GM19035 (cell line): ENCODE measurements at regions not wholly inside any gene's neighbourhood (a gene's known extent, or its start where the extent isn't known, plus 50 kb on each side); places are given as distances from the start of the nearest gene placed in this dataset.
"Not testable (repeated sequence)": the region's sequence is repeated elsewhere in the genome, so short reads cannot be mapped to it uniquely, and the experiment has no call there.

ENCODE experiments used
- ATAC-seq: cut with Tn5 transposase; IDR thresholded peaks from one replicate; pipeline ENCODE4 v1.9.1; 2021; ENCODE audit not compliant: unreplicated experiment

DNA sequence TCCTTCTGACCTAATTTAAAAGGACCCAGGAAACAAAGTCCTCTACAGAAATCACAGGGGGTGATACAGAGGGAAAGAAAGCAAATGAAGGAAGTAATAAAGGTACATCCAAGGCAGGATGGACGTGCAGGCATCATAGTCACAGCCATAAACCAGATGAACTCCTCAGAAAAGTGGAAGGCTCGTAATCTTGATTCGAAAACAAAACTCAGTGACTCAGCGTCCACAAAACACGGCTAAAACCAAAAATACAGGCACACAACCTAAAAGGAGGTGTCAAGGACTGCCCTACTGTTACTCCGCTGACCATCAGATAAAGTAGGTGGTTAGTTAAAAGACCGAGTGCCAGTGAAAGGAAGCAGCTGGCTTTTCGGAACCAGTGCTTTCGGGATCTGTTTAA is 81.5 kb downstream of the TRIM69 start:
- ATAC-seq = not testable (repeated sequence)

DNA sequence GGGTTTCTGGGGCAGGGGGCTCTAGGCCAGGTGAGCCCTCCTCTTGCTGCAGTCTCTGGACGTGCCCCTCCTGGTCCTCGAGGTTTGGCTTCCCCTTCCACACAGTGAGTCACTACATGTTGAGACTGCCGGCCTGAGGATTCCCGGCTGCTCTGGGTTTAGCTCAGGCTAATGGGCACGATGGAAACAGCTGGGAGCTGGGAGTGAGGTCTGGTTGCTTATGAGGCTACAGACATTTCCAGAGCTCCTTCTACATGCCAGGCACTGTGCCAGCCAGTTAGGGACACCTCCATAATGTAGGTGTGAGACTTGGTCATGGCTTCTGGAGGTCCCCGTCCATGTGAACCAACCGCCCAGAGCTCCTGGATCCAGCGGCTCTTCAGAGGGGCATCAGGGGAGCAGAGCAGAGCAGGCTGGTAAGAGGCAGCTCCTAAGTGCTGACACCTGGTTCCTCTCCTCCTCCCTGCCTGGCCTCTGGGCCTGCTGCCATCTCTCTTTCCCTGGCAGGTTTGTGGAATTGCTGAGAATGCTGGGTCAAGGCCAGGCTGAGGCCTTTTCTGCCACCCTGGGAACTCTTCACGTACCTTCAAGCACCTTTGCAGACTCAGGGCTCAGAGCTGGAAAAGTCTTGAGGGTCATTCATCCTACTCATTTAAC is 83.1 kb downstream of the TRIM69 start:
- not testable (repeated sequence) for ATAC-seq

DNA sequence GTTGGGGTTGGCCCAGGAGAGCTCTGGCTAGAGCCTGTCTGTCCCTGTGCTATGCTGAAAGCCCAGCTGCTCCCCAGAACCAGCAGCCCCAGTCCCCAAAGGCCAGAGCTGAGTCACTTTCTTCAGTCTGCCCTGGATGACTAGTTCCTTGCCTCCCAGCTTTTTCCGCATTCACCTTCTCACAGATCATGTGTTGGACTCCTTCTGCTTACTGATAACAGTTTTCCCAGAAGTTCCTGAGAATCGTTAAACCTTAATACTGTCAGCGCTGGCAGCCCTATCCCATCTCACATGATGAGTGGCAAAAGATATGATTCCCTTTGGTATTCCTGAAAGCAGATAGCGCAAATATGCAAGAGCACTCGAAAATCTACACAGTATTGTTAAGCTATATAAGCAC is 84.2 kb downstream of the TRIM69 start:
- ATAC-seq = not testable (repeated sequence)

DNA sequence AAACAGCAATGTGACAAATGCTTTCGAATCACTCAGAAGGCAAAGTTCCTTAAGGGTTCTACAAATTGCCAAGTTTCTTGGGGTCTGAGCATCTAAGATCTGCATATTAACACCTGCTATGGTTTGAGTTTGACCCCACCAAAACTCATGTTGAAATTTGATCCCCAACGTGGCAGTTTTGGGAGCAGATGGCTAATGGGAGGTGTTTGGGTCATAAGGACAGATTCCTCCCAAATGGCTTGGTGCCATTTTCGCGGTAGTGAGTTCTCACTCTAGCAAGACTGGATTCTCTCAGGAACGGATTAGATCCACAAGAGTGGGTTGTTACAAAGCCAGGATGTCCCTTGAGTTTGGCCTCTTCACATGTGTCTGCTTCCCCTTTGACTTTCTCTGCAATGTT is 84.6 kb downstream of the TRIM69 start:
- not testable (repeated sequence) for ATAC-seq

DNA sequence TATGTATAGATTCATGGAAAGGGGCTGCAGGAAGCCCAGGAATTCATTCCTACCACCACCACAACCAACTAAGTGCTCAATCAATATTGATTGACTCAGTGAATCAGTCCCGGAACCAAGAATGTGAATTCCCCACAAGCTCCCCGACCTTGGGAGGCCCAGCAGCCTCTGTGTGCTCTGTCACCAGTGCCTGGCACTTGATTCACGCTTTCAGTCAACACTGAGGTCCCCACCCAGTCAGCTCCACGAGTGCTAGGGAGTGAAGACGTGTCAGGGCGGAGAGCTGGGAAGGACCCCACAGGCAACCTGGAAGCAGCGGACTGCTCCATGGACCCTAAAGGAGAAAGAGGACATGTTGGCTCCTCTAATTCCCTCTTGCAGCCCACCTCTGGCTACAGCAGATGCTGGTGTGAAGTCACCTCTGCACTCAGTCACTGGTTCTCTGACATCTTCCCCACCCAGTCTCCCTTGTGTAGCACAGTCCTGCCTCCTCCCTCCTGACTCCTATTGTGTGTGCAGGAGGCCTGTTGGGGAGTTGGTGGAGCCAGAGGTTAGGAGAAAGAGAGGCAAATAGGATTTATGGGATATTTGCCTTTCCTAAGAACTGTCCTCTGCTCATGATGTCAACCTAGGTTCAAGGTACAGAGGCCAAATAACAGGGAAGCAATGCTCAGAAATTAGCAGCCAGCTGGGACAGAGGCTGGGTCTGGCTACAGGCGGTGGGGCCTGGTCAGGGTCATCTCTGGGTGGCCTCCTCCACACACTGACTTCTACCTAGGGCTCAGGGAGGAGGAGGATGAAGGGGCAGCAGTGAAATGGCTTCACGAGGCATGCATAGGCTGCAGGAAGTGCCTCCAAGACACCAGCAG is 88.2 kb downstream of the TRIM69 start:
- not testable (repeated sequence) for ATAC-seq

DNA sequence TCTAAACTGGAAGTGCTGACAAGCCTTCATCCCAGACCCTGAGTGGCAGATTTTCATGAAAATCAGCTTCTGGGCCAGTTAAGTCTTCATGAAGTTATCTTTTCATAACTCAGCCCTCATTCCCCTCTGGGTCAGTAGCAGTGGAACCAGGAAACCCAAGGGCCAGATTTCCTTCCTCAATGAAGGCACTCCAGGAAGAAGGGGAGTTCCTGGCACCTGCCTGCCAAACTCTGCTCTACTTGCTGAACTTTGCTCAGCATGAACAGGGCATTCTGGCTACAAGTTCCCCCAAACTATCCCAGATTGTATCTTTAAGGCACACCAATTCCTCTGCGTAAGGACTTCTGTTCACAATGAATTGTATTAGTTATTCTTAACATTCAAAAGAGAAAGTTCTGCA is 90.3 kb downstream of the TRIM69 start:
- ATAC-seq = not testable (repeated sequence)

DNA sequence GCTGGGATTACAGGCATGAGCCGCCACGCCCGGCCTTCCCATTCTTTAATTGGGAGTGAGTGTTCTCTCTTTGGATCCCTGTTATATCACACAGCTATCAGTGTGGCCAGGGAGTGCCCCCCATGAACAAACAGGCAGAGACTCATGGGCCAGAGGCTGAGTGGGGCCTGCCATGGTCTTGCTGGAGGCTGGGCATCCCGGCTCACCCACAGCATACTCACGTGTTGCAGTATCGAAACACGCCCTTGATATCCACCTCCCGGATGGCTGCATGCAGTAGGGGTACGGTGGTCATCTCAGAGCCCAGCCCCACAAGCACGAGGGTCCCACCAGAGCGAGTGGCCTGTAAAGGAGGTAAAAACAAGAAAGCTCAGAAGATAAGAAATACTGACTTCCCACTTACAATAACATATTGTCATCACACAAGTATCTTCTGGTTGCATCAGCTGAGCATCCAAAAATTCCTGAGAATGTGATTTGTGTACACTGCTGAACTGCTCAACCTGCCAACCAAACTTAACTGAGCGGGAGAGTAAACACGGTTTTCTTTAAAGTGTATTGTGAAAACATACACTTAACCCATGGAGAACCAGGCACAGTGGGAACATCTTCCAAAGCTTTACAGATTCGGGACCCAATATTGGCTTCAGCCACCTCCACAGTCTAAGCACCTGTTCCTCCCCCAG is 92.0 kb downstream of the TRIM69 start:
- not testable (repeated sequence) for ATAC-seq

DNA sequence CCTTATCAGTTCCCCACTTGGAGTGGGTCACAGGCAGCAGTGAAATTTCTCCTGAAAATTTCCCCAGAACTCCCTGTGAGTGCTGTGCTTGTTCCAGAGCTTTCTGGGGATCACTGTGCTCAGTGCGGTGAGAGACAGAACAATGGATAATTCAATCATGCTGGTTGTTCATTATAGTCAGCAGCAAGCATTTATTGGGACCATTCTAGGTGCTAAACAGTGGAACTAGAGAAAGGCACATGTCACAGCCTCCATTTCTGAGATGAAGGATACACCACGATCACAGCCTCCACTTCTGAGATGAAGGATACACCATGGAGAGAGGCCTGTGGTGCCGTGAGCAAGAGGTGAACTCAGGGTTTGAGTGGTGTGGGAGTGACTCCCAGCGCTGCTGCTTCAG is 92.8 kb downstream of the TRIM69 start:
- not testable (repeated sequence) for ATAC-seq

DNA sequence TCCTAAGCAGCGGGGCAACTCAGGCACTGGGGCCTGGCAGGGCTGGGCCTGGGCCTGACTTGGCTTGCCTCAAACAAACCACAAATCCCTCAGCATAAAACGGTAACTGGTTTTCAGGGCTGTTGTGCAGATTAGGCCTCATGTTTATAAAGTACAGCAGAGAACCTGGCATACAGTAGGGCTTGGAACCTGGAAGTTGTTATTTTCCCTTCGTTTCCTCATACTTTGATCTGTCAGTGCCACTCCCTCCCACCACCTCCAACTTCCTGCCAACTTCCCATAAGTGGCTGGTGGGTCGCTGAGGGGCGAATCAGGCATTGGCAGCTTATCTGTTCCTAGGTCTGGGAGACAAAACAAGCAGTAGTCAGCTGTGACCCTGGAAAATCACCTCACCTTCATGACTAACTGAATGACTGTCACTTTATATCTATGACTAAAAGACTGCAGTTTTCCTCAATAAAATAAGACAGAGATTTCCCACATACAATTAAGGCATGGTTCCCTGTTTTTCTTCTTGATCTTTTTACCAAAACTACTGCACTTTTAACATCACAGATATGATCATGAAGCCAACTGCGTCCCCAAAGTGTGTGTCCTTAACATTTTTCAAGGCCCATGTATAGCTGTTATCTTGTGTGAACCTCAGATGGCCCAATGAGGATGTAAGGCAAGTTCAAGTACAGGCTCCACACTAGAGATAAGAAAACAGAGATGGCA is 94.5 kb downstream of the TRIM69 start:
- not testable (repeated sequence) for ATAC-seq

DNA sequence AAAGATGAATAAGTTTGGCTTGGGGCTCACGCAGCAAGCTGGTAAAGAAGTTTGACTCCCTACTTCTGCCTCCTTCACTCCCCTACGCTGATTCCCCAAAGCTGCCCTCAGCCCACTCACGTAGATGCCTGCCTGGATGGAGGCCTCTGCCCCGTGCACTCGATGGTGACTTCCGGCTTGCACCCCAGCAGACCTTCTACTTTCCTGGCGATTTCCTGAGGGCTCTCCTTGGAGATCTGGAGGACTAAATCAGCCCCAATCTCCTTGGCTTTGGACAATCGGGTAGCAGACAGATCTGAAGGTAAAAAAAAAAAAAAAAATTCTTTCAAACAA is 95.0 kb downstream of the TRIM69 start:
- not testable (repeated sequence) for ATAC-seq

DNA sequence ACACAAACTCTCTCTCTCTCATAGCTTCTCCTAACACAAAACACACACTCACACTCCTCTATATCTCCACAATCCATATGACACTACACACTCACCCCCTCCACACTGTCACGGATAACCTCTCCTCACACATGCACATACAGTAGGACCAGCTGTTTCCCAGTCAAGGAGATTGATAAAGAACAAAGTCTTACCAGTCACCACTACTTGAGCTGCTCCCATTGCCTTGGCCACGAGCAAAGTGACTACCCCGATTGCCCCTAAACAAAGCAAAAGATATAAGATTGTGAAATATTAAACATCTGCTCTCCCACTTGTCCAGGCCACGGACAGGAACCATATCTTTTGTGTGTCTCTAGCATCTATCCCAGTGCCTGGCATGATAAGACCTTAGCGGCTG is 95.8 kb downstream of the TRIM69 start:
- ATAC-seq = not testable (repeated sequence)

DNA sequence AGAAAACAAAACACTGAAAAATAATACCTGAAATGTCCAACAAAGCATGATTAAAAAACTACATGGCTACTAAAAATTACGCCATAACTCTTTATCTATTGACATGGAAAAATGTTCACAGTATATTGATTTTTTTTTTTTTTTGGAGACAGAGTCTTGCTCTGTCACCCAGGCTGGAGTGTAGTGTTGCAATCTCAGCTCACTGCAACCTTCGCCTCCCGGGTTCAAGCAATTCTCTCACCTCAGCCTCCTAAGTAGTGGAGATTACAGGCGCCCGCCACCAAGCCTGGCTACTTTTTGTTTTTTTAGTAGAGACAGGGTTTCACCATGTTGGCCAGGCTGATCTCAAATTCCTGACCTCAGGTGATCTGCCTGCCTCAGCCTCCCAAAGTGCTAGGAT is 96.8 kb downstream of the TRIM69 start:
- not testable (repeated sequence) for ATAC-seq

DNA sequence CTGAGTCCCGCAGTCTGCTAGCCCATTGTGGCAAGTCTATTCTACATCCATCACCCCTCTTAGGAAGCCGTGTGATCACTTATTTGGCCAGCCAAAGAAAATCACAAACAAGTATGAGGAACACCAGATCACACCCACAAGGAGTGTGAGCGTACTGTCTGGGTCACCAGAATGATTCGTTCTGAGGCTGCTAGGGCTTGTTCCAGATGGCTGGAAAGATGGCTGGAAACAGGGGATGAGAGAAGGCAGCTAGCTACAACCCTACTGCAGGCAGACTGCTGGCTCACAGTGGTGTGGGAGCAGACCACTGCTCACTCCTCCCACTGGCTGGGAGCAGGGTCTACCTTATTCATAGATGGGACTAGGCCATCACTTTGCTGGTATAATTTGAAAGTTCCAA is 97.4 kb downstream of the TRIM69 start:
- ATAC-seq = not testable (repeated sequence)

DNA sequence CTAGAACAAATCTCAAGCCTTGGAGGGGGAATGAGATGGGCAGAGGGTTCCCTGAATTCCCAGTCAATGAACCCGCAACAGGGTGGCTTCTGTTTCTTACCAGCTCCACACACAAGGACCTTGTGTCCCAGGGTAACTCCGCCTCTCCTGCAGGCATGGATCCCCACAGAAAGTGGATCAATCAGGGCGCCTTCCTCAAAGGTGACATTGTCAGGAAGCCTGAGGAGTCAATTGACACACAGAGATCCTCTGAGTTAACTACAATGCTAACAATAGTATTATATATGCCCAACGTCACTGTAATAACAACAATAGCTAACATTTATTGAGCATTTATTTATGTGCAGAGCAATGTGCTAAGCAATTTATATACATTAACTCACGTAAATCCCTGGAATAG is 98.8 kb downstream of the TRIM69 start:
- ATAC-seq = not testable (repeated sequence)

DNA sequence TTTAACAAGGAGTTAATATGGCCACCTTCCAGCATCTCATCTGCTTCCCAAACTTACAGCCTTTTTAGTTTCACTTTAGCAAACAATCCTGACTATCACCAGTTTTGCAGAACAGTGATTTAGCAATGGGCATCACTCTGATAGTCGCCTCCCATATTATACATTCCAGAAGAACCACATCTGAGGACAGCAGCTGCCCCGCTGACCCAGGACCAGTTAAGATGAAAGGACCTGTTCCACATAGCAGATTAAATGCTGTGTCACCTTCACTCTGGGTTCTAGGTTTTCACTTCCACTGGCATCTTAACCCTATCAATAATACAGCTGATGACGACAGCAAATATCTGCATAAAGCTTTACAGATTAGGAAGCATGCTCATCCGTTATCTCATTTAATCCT is 99.8 kb downstream of the TRIM69 start:
- no peak for ATAC-seq

DNA sequence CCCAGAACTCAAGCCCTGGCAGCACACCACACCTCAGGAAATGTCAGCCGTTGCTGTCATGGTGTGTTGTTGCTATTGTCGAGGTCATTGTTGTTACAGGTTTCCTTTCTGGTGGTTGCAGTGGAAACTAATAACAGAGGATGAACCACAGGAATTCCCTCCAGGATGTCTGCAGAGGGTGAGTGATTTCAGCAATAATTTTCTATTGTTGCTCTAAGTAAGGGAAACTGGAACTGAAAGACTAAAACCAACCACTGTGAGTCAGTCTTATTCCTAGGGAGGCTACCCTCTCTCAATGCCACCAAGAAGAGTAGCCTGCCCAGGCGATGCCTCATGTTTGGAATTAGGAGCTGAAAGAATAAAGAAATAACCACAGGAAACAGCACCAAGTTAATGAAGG is 102.6 kb downstream of the TRIM69 start:
- not testable (repeated sequence) for ATAC-seq

DNA sequence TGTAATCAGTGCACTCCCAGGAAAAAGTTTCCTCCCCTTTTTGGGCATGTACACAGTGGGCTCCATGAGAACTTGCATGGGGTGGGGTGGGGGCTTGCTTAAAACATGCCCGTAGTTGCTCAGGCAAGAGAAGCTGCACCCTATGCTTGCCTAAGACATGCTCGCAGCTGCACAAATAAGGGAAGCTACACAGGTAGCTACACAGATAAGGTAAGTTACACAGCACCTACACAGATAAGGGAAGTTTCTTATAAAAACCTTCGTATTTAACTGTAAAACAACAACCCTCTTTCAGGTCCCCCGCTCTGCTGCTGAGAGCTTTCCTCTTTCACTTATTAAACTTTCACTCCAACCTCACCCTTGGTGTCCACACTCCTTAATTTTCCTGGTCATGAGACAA is 105.4 kb downstream of the TRIM69 start:
- ATAC-seq = not testable (repeated sequence)

DNA sequence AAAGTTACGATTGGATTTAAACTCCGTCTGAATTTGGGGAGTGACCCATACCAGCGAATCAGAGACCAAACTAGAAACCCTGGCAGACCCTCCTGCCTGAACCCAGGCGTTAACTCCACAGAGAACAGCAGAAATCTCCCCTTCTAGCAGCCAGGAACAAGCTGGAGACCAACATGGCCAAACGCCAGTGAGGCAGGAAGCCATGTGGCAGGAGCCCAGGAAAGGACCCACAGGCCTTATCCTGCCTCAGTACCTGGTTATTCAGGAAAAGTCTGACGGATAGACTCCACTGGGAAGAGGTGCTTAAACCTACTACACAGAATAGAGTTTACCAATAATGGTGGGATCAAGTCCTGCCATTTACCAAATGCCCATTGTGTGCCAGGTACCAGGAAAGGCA is 106.6 kb downstream of the TRIM69 start:
- ATAC-seq = not testable (repeated sequence)

DNA sequence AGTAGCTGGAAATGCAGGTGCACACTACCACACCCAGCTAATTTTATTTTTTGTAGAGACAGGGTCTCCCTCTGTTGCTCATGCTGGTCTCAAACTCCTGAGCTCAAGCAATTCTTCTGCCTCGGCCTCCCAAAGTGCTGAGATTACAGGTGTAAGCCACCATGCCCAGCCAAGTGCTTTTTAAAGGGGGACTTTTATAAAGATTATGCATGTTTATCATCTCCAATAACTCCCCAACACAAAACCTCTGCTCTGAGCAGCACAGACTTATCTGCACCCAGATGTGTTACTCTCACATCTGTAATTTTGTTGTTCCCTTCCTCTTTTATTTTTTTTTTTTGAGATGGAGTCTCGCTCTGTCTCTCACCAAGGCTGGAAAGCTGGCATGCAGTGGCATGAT is 108.6 kb downstream of the TRIM69 start:
- not testable (repeated sequence) for ATAC-seq

DNA sequence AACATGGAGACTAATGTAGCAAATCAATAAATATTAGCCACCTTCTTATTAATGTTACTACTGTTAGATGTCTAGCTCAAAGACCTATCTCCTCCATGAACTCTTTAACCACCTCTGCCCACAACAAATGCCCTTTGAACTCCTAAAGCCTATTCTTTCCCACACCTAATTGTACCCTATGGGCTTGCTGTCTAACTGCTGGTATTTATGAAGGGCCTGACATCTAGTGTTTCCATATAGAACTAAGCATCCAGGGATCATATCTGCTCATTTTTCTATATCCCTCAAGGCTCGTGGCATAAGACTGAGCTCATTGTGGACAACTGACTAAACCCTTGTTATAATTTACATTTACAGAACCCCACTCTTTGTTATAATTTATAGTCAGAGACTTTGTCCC is 109.8 kb downstream of the TRIM69 start:
- not testable (repeated sequence) for ATAC-seq

DNA sequence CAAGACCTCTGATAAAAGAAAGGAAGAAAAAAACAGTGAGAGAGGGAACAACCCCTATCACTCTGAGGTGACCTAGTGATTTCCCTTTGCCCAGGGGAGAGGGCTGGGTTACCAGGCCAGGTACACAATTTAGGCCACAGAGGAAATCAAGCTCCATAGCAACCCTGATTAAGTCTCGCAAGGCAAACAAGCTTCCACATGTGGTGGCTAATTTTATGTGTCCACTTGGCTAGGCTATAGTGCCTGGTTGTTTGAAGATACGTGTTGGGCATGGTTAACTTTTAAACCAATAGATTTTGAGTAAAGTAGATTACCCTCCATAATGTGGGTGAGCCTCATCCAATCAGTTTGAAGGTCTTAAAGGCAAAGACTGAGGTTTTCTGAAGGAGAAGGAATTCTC is 108.9 kb upstream of the TERB2 start:
- ATAC-seq = not testable (repeated sequence)
